ENCODE measurements at regions not wholly inside any gene's neighbourhood (a gene's known extent, or its start where the extent isn't known, plus 50 kb on each side); places are given as distances from the start of the nearest gene placed in this dataset.
A peak's percentile ranks its signal among the peaks of the same experiment; 100 is the strongest.
"Not testable (repeated sequence)": the region's sequence is repeated elsewhere in the genome, so short reads cannot be mapped to it uniquely, and the experiment has no call there.

DNA sequence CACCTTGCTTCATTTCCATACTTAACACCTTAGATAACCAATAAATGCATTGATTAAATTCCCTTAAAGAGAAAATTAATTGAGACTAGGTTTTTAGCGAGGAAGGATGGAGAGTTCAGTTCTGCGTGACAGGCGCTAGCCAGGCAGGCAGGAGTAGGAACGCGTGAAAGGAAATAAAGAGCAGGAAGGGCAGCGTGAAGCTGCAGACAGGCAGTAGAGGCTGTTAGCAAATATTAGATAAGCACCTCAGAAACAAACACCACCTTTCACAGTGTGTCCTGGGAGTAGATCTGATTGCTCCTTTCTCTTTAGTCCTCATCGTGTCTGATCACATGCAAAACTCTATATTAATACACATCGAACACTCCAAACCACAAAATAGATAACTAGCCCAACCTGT lies 282.7 kb upstream of the ADGRL2 start:
- no peak for DNase-seq

DNA sequence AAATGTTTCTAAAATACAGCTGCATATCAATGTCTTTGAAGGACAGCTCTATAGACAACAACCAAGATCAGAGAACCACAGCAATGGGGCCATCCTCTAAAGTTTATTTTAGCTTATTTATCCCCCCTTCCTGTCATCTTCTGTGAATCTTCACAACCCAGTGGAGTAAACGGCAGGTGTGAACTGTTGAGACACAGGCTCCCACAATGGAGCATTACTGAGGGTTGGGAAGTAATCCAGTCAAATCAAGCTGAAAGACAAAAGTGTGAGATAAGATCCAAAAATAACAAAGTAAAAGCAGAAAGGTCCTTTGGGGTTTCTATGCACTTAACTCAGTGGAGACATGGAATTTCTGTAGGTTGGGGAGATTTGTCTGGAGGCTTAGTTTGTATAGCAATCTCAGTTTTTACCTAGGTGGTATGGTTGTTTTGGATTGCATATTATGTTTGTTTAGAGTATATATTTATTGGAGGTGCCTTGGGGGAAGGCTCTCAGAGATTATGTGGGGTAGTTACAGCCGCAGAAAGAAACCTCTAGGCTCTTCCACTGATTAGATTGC lies 286.9 kb upstream of the ADGRL2 start:
- DNase-seq = no peak

DNA sequence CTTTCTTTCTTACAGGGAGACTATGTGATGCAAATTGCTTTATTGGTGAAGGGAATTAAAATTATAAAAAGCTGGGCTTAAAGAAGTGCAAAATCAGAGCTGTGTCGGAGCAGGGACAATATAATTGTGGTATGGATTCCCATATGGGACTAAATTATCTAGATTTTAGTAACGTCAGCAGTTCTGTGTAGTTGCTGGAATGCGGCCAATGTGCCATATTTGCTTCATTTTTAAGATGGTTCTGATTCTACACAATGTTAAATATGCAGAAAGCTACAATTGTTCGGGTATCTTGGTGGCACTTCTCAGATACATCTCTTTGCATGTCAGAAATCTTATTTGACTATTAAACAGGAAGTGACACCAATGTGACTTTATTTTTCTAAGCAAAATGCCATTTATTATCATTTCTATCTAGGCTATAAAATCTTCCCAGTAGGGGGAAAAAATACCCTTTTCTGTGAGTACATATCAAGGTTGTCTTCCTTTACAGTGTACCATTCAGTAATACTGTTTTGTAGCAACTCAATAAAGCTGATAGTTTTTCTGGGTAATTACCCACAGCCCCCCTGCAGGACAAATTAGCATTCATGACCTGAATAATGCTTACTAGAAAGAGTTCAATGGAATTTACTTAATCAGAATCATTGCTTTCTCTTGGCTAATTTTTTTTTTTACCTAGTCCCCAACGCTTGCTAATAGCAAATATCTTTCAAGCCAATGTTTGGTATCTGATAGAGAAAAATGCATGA lies 288.3 kb upstream of the ADGRL2 start:
- DNase-seq = peak; percentile 13

DNA sequence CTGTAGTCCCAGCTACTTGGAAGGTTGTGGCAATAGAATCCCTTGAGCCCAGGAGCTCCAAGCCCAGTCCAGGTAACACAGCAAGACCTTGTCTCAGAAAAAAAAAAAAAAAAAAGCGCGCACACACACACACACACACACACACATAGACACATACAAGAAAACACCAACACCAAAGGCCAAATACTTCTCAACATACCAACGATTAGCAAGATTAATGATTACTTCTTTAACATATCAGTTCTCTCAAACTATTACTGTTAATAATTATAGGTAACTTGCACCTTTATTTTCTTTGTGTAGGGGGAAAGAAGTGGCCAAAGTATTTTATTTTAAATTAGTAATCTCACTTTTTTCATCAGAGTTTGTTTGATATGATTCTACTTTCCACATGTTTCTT lies 289.5 kb upstream of the ADGRL2 start:
- no peak for DNase-seq

DNA sequence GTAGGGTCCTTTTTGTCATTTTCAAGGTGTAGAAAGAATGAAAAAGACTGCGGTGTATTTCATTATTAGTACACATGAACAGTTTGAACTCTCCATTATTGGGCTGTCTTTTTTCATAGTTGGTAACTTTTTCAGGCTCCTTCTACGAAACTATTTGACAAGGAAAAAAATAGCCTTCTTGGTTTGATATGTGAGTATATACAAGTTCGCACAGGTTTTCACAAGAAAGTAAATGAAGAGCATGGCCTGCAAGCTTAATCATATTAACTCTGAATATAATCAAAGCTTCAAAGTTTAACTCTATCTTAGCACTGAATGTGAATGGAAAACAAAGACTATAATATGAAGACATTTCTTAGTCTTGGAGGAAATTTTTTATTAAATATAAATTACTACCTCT lies 290.0 kb upstream of the ADGRL2 start:
- no peak for DNase-seq

DNA sequence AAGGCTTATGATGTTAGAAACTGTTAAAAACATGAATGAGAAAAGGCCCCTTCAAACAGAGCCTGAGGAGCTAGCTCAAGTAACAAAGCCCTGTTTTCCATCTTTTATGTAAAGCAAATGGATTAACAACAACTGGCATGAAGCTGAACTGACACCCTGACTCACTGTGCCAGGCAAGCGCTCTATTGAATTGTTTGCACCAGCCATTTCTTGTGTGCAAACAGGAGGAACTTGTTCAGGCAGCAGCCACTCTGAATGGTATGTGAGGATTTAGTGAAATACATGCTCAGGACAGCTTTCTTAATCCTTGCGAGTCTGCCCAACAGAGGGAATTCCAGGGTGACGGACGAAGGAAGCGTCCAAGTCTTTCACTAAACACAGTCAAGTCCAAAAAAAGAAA lies 291.1 kb upstream of the ADGRL2 start:
- DNase-seq = no peak

DNA sequence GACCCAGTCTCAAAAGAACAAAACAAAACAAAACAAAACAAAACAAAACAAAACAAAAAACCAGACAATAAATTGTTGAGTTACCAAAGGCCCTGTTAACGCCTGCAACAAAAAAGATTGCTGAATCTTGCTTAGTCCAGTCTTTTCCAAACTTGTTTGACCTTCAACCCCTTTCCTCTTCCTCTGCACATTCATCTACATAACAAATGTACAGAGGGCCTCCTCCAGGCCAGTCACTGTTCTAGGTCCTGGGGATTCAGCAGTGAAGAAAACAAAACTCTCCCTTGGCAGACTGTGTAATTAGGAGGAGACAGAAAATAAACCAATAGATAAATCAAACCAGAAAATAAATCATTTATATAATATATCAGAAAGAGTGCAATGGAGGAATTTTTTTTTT lies 294.0 kb upstream of the ADGRL2 start:
- no peak for DNase-seq

DNA sequence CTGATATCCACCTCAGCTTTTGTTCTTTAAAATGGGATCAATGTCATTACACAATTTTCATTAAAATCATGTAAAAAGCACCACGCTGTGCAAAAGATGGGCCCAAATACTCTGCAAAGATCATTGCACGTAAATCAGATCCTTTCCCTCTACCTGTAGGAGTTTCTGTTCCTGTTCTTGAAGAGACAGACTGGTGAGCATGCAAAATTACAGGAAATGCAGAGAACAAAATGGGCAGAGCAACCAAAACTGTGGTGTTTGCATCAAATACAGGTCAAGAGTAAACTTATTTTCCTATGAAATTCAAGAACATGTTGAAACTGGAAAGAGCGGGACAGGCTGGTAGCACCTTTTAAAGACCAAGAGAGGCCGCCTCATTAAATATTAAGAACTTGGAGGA lies 294.9 kb upstream of the ADGRL2 start:
- no peak for DNase-seq

DNA sequence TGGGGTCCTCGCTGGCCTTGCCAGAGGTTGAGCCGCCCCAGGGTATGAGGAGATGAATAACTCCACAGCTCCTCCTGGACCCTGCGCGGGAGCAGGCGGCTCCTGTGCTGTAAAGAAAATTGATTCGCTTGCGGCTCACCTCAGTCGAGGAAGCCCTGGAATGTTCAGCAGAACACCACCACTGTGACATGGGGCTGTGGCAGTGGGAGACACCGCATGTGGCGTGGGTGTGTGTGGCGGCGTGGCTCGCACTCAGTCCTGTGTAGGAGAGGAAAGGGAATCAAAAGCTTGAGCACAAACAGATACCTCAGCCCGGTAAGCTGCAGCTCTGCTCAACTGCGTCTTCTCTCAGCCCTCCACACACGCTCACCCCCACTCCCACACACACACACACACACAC lies 295.9 kb upstream of the ADGRL2 start:
- not testable (repeated sequence) for DNase-seq

DNA sequence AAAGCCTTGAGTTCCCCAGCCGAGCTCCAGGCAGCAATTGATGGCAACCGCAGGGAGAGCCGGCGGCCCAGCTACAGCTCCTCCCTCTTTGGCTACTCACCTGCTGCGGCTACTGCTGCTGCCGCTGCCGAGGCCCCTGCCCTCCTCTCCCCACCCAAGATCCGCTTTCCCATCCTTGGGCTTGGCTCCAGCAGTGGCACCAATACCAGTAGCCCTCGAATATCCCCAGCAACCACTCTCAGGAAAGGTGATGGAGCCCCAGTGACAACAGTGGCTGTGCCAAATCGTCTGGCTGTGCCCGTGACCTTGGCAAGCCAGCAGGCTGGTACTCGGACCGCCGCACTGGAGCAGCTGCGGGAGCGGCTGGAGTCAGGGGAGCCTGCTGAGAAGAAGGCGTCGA lies 298.0 kb upstream of the ADGRL2 start:
- DNase-seq = not testable (repeated sequence)

DNA sequence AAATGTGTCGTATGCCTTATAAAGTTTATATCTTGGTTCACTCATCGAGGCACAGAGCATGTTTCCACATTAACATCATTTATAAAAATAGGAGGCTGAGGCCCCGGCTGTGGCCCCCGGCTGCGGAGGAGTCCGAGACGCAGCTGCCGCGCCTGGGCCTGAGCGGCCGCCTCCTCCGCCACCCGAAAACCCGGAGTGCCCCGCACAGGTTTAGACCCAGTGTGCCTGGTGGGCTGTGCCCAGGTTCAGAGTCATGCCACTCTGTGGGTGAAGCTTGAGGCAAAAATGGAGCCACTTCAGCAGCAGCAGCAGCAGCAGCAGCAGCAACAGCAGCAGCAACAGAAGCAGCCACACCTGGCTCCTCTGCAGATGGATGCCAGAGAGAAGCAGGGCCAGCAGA lies 299.2 kb upstream of the ADGRL2 start:
- DNase-seq = not testable (repeated sequence)

DNA sequence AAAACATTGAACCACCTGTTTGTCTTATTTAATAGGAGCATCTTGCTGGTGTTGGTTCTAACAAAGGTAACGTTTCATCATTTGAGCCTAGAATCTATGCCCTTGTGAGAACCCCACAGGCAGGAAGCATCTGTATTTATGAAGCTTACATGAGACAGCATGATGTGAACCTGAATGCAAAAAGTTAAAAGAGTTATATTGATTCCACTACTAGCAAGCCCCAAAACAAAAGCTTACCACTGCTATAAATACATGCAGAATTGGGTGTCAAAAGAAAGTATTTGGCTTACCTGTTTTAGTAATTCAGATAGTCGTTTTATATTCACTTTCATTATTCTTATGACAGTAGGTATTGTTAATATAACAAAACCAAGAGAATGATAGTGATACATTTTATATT lies 301.2 kb upstream of the ADGRL2 start:
- no peak for DNase-seq

DNA sequence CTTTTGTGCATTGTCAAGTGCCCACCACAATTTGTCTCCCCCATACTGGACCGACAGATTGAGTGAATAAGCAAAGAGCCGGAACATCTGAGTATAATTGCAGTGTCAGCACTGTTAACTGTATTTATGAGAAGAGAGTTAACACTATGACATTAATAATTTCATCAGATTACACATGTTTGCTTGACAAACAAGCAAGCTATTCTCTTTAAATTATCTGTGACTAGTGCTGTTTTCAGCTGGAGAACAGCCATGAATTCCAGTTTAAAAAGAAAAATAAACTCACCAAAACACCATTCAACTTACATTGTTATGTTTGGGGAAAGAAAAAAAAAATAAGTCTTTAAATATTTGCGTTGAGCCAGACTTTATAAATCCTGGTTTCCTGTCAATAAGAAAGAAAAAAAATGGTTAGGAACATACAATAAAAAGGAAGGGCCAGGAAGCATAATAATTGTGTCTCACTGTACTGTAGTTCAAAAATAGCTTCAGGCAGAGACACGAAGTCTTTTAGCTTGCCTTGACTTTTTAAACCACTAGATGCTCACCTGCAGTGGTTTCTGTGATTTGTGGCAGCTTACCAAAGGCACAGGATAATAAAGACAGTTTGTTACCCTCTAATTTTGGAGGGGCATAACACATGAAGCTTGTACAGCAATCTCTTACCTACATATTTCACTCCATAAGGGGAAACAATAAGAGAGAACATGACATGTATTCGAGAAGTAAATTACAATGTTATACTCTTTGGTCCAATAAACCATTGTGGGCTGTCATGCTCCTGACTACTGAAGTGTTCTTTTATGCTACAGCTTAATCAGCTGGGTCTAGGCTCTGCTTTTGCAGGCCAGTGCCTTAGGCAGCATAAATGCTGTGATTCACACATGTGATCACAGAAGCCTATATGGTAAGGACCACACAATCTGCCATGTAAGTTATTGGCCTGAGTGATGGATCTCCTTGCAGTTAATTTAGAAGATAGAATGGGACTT lies 302.0 kb upstream of the ADGRL2 start:
- no peak for DNase-seq

DNA sequence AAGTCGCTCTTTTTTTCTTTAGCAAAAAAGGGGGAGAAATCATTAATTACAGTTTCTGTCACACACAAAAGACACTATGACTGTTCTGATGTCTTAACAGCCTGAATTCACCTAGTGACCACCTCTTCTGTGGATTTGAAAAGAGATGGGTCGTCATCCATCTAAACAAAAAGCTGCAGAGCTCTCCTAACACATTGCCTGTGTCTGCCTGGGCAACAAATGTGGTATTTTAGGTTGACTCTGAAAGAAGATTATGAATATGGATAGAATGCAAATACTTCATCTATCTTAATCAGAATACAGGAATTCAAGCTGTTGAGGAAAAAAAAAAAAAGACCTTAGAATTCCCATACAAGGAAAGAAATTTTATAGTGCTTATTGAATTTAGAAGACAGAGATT lies 304.4 kb upstream of the ADGRL2 start:
- DNase-seq = no peak

DNA sequence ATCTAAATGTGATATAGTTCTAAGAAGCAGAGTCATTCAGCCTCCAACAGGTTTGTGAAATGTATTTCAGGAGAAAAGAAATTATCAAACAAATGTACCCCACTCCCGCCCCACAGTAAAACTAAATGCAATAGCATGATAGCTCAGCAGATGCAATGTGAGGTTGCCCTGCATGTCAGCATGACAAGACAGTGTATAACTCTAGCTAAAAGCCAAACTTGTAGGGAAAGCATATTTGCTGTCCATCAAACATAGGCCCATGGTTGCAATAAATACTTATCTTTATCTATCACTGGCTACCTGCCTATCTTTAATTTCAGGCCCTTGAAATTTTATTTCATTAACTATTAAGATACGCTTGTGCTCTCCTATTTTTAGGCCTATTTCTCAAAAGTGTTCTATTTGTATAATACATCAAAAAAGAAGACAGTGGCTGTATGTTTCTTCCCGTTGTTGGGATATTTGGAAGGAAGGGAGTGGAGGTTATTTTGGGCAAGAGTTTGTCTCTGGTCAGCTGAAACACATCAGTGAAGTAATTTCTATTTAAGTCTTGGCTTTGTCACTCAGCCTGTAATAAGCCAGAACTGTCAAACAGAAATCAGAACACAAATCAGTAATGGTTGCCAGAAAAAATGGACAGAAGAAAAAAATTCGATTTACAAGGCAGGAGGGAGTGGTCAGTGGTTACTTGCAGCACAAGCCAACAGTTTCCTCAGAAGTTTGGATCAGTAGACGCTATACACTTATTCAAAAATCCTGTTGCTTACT lies 307.4 kb upstream of the ADGRL2 start:
- DNase-seq = no peak

DNA sequence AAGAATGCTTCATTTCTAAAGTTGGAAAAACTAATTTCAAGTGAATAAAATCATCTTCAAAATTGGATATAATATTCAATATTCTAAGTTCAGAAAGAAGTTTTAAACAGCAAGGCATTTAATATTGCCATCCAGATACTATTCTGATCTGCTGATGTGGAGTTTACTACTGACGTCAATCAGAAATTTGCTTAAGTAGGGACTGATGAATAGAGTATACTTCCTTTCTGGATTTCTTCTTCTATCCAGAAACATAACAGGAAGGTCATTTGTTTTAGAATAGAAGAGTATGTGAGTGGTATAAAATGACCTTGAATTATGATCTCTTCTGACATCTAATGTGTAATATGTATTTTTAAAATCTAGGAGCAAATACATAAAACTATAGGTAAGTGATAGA lies 308.1 kb upstream of the ADGRL2 start:
- no peak for DNase-seq

DNA sequence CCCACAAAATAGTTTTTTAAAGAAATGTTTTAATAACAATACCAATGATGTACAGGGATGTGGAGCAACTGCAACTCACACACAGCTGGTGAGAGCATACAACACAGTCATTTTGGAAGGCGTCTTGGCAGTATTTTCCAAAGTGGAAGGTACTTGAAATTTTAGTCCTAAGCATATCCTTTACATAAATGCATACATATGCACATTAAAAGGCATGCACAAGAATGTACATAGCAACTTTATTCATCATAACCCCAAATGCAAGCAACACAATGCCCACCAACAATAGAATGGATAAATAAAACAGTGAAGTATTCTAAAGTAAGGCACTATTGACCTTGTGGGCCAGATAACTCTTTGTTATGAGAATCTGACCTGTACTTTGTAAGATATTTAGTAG lies 310.1 kb upstream of the ADGRL2 start:
- DNase-seq = no peak

DNA sequence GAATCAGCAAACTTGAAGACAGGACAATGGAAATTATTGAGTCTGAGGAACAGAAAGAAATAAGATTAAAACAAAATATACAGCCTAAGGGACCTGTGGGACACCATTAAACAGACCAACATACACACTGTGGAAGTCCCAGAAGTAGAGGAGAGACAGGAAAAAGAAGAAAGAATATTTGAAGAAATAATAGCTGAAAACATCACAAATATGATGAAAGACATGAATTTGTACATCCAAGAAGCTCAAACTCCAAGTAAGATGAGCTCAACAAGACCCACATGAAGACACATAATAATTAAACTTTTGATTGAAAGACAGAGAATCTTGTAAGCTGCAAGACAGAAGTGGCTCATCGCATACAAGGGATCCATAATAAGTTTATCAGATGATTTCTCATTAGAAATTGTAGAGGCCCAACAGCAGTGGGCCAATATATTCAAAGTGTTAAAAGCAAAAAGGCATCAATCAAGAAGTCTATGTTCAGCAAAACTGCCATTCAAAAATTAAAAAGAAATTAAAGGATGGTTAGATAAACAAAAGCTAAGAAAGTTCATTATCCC lies 311.3 kb upstream of the ADGRL2 start:
- DNase-seq = no peak

DNA sequence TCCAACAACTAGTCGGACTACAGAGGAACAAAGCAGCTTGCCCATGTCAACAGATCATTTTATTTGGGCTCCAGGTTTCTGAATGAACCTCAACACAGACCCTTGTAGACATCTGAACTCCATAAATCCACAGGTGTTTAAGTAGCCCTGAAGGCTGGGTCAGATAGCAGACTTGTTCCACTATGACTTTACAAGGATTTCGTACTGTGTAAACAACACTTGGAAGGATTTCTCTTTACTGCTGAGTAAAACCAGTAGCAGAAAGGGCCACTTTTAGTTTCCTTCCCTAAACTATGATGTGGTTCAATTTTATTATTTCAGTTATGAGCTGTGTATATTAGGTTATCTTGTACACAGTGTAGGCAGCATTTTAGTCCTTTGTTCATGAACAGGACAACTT lies 316.4 kb upstream of the ADGRL2 start:
- DNase-seq = no peak

DNA sequence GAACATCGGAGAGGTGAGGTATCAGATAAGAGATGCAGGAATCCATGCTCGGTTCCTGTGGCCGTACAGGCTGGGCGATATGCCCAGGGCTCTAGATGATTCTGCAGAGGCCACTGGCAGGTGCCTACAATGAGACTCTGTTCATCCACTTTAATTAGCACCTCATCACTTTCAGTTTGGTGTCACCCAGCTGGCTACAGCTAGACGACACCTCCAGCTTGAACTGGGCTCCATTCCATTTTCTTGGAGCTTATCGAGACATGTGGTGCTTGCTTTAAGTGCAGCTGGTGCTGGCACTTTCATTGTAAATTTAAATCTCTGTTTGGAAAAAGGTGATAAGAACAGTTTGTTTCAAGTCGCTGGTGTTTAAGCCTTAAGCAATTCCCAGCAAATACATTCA lies 322.5 kb upstream of the ADGRL2 start:
- DNase-seq = peak; percentile 26

DNA sequence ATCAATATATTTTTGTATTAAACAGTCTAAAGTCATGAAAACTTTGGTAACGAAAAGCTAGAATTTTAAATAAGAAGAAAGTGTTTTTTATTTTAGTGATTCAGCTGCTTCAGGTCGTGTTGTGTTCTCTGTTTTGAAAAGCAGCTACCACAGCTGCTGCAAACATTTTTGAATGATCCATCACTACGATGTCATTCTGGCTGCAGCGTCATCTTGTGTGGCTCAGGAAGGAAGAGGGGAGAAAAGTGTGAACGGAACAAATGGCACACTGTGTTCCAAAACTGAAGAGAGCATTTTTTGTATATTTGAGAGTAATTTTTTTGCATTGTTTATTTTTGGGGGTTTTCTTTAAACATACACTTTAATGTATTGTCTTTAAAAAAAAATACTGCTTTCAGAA lies 323.0 kb upstream of the ADGRL2 start:
- no peak for DNase-seq

DNA sequence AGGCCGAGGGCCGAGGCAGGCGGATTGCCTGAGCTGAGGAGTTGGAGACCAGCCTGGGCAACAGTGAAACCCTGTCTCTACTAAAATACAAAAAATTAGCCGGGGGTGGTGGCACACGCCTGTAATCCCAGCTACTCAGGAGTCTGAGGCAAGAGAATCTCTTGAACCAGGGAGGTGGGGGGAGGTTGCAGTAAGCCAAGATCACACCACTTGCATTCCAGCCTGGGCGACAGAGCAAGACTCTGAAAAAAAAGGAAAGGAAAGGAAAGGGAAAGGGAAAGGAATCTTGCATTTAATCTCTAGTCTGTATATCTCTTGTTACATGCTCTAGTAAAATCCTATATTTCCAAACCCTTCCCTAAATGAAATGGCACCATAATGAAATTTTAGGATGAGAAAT lies 328.3 kb upstream of the ADGRL2 start:
- no peak for DNase-seq

DNA sequence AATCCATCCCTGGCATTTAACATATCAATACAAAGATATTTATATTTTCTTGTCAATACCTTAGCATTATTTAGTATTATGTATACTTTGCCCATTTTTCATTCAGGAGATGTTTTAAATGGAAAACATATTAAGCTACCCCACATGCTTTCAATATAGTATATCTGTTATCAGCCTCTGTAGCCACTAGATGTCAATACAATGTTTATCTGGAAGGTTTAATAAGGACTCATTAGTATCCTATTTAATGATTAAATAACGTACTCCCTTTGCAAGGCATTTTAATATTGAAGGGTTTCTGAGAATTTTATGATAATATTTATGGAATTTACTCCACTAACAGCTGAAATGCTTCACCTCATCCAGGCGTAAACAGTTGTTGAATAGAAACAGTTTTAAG lies 329.5 kb upstream of the ADGRL2 start:
- DNase-seq = no peak

All from NCI-H1694 (cell line).